Astrocyte (in vitro differentiated cells and primary cell): ENCODE measurements at regions not wholly inside any gene's neighbourhood (a gene's known extent, or its start where the extent isn't known, plus 50 kb on each side); places are given as distances from the start of the nearest gene placed in this dataset.

Source experiments
- CTCF ChIP-seq: IDR thresholded peaks from 2 replicates; pipeline ENCODE4 v1.5.1; 2011; ENCODE audit warnings: low read depth, mild to moderate bottlenecking, inconsistent platforms, low read length, moderate library complexity; ENCODE audit not compliant: insufficient read depth
- EZH2 ChIP-seq: IDR thresholded peaks from 2 replicates; pipeline ENCODE4 v1.6.1; 2012; ENCODE audit warnings: mild to moderate bottlenecking, low read length, inconsistent platforms; ENCODE audit not compliant: insufficient read depth

- no peak for TF ChIP-seq CTCF
- no peak for TF ChIP-seq EZH2
Observed at GRCh38 chr14:43464968-43465367, 1042.1 kb downstream of the FSCB start.
